Adrenal gland (tissue), 5 donors: ENCODE measurements at regions not wholly inside any gene's neighbourhood (a gene's known extent, or its start where the extent isn't known, plus 50 kb on each side); places are given as distances from the start of the nearest gene placed in this dataset.

ENCODE experiments used
- POLR2A ChIP-seq, 2 donors: fragments of 450-650 bp; IDR thresholded peaks; one replicate each; pipeline ENCODE4 v1.6.1; 2017; ENCODE audit warnings: antibody characterized with exemption in 2 of 2, mild to moderate bottlenecking in 2 of 2, moderate library complexity in 1 of 2
- TF ChIP-seq, protein P1 (sequence below), 6 experiments: fragments of 450-650 bp in 4 of 6; fragments of 200-600 bp in 2 of 6; sonication (generic) in 1 of 6; IDR thresholded peaks; 1 replicate in 5 of 6; 2 replicates in 1 of 6; pipeline versions ENCODE4 v1.5.1 to v1.8.0; 2016 to 2021; ENCODE audit warnings: antibody characterized with exemption in 6 of 6, mild to moderate bottlenecking in 2 of 6, moderate library complexity in 1 of 6
- donor health status: DM: no; HTN: no; CAD: no.

DNA sequence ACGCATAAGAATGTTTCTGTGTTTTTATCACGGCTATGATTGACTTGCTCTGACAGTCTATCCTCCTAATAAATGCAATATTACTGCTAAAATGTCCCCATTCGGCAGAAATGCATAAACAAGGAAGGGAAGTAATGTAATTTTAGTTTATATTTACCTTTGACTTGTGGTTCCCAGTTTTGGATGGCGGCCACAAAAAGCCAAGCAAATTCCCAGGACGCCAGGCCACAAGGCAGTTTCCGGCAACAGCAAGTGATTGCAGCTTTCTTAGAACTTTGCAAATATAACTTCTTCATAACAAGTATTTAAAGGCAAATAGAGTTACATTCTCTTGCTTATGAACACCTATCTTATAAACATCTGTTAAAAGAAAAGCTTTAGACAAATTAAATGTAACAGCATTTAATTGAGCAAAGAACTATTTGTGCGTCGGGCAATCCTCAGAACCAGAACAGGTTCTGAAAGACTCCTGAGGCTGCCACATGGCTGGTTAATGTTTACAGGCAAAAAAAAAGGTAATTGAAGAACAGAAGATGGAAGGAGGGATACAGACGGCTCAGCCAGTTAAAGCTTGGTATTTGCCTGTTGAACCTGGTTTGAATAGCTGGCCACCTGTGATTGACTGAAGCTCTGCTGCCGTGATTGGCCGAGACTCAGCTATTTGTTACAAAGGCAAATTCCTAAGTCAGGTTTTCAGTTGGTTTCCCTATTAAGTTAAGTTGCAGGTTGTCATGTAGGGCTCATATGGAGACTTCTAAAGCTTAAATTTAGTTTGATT is 80.8 kb downstream of the C21orf91 start:
- TF ChIP-seq, protein P1, sequence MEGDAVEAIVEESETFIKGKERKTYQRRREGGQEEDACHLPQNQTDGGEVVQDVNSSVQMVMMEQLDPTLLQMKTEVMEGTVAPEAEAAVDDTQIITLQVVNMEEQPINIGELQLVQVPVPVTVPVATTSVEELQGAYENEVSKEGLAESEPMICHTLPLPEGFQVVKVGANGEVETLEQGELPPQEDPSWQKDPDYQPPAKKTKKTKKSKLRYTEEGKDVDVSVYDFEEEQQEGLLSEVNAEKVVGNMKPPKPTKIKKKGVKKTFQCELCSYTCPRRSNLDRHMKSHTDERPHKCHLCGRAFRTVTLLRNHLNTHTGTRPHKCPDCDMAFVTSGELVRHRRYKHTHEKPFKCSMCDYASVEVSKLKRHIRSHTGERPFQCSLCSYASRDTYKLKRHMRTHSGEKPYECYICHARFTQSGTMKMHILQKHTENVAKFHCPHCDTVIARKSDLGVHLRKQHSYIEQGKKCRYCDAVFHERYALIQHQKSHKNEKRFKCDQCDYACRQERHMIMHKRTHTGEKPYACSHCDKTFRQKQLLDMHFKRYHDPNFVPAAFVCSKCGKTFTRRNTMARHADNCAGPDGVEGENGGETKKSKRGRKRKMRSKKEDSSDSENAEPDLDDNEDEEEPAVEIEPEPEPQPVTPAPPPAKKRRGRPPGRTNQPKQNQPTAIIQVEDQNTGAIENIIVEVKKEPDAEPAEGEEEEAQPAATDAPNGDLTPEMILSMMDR (IDR thresholded peaks at IDR 0.05) = no peak
- no peak for TF ChIP-seq POLR2A (IDR thresholded peaks at IDR 0.05)
